ENCODE measurements at regions not wholly inside any gene's neighbourhood (a gene's known extent, or its start where the extent isn't known, plus 50 kb on each side); places are given as distances from the start of the nearest gene placed in this dataset.
"Not testable (repeated sequence)": the region's sequence is repeated elsewhere in the genome, so short reads cannot be mapped to it uniquely, and the experiment has no call there.

- H3K4me3 ChIP-seq (ENCODE audit: insufficient read length, low read depth); H3K4me1 ChIP-seq (ENCODE audit: insufficient read depth, insufficient read length); H3K36me3 ChIP-seq (ENCODE audit: insufficient read depth, insufficient read length, low read length); H3K9ac ChIP-seq (ENCODE audit: insufficient read length, low read depth); DNase-seq (ENCODE audit: low read depth, low spot score); H3K9me3 ChIP-seq (ENCODE audit: insufficient read depth, low read length); H3K27me3 ChIP-seq (ENCODE audit: insufficient read depth, insufficient read length): not testable (repeated sequence)
These were observed 516.3 kb downstream of the TP53TG3F start for GRCh38 chr16:33975744-33976143.

- not testable (repeated sequence) for H3K27me3 ChIP-seq (ENCODE audit: insufficient read depth, insufficient read length); H3K4me3 ChIP-seq (ENCODE audit: insufficient read length, low read depth); H3K4me1 ChIP-seq (ENCODE audit: insufficient read depth, insufficient read length); H3K9me3 ChIP-seq (ENCODE audit: insufficient read depth, low read length); H3K36me3 ChIP-seq (ENCODE audit: insufficient read depth, insufficient read length, low read length); DNase-seq (ENCODE audit: low read depth, low spot score); H3K9ac ChIP-seq (ENCODE audit: insufficient read length, low read depth)
These were observed 517.1 kb downstream of the TP53TG3F start for GRCh38 chr16:33976521-33976920.

GRCh38 chr16:33978784-33979183 lies 519.4 kb downstream of the TP53TG3F start:
- not testable (repeated sequence) for DNase-seq (ENCODE audit: low read depth, low spot score); H3K9ac ChIP-seq (ENCODE audit: insufficient read length, low read depth); H3K9me3 ChIP-seq (ENCODE audit: insufficient read depth, low read length); H3K36me3 ChIP-seq (ENCODE audit: insufficient read depth, insufficient read length, low read length); H3K27me3 ChIP-seq (ENCODE audit: insufficient read depth, insufficient read length); H3K4me1 ChIP-seq (ENCODE audit: insufficient read depth, insufficient read length); H3K4me3 ChIP-seq (ENCODE audit: insufficient read length, low read depth)

GRCh38 chr16:33979613-33980012 lies 520.2 kb downstream of the TP53TG3F start:
- H3K9me3 ChIP-seq (ENCODE audit: insufficient read depth, low read length); H3K4me1 ChIP-seq (ENCODE audit: insufficient read depth, insufficient read length); H3K27me3 ChIP-seq (ENCODE audit: insufficient read depth, insufficient read length); H3K36me3 ChIP-seq (ENCODE audit: insufficient read depth, insufficient read length, low read length); DNase-seq (ENCODE audit: low read depth, low spot score); H3K4me3 ChIP-seq (ENCODE audit: insufficient read length, low read depth); H3K9ac ChIP-seq (ENCODE audit: insufficient read length, low read depth): not testable (repeated sequence)

- not testable (repeated sequence) for H3K9me3 ChIP-seq (ENCODE audit: insufficient read depth, low read length); H3K27me3 ChIP-seq (ENCODE audit: insufficient read depth, insufficient read length); H3K9ac ChIP-seq (ENCODE audit: insufficient read length, low read depth); H3K36me3 ChIP-seq (ENCODE audit: insufficient read depth, insufficient read length, low read length); H3K4me1 ChIP-seq (ENCODE audit: insufficient read depth, insufficient read length); DNase-seq (ENCODE audit: low read depth, low spot score); H3K4me3 ChIP-seq (ENCODE audit: insufficient read length, low read depth)
These were observed 521.3 kb downstream of the TP53TG3F start for GRCh38 chr16:33980736-33981135.

GRCh38 chr16:33984428-33984827 lies 525.0 kb downstream of the TP53TG3F start:
- H3K27me3 ChIP-seq (ENCODE audit: insufficient read depth, insufficient read length); H3K9ac ChIP-seq (ENCODE audit: insufficient read length, low read depth); DNase-seq (ENCODE audit: low read depth, low spot score); H3K36me3 ChIP-seq (ENCODE audit: insufficient read depth, insufficient read length, low read length); H3K4me3 ChIP-seq (ENCODE audit: insufficient read length, low read depth); H3K4me1 ChIP-seq (ENCODE audit: insufficient read depth, insufficient read length); H3K9me3 ChIP-seq (ENCODE audit: insufficient read depth, low read length): not testable (repeated sequence)

GRCh38 chr16:33986521-33986920 lies 527.1 kb downstream of the TP53TG3F start:
- H3K9ac ChIP-seq (ENCODE audit: insufficient read length, low read depth); DNase-seq (ENCODE audit: low read depth, low spot score); H3K36me3 ChIP-seq (ENCODE audit: insufficient read depth, insufficient read length, low read length); H3K4me1 ChIP-seq (ENCODE audit: insufficient read depth, insufficient read length); H3K27me3 ChIP-seq (ENCODE audit: insufficient read depth, insufficient read length); H3K9me3 ChIP-seq (ENCODE audit: insufficient read depth, low read length); H3K4me3 ChIP-seq (ENCODE audit: insufficient read length, low read depth): not testable (repeated sequence)

GRCh38 chr16:33987348-33987963 lies 528.0 kb downstream of the TP53TG3F start:
- not testable (repeated sequence) for DNase-seq (ENCODE audit: low read depth, low spot score); H3K4me1 ChIP-seq (ENCODE audit: insufficient read depth, insufficient read length); H3K9me3 ChIP-seq (ENCODE audit: insufficient read depth, low read length); H3K36me3 ChIP-seq (ENCODE audit: insufficient read depth, insufficient read length, low read length); H3K9ac ChIP-seq (ENCODE audit: insufficient read length, low read depth); H3K27me3 ChIP-seq (ENCODE audit: insufficient read depth, insufficient read length); H3K4me3 ChIP-seq (ENCODE audit: insufficient read length, low read depth)

GRCh38 chr16:33988012-33988411 lies 528.6 kb downstream of the TP53TG3F start:
- DNase-seq (ENCODE audit: low read depth, low spot score); H3K9me3 ChIP-seq (ENCODE audit: insufficient read depth, low read length); H3K36me3 ChIP-seq (ENCODE audit: insufficient read depth, insufficient read length, low read length); H3K27me3 ChIP-seq (ENCODE audit: insufficient read depth, insufficient read length); H3K4me3 ChIP-seq (ENCODE audit: insufficient read length, low read depth); H3K9ac ChIP-seq (ENCODE audit: insufficient read length, low read depth); H3K4me1 ChIP-seq (ENCODE audit: insufficient read depth, insufficient read length): not testable (repeated sequence)

GRCh38 chr16:33990488-33990887 lies 531.1 kb downstream of the TP53TG3F start:
- not testable (repeated sequence) for H3K9me3 ChIP-seq (ENCODE audit: insufficient read depth, low read length); H3K36me3 ChIP-seq (ENCODE audit: insufficient read depth, insufficient read length, low read length); H3K27me3 ChIP-seq (ENCODE audit: insufficient read depth, insufficient read length); H3K9ac ChIP-seq (ENCODE audit: insufficient read length, low read depth); H3K4me3 ChIP-seq (ENCODE audit: insufficient read length, low read depth); H3K4me1 ChIP-seq (ENCODE audit: insufficient read depth, insufficient read length); DNase-seq (ENCODE audit: low read depth, low spot score)

- not testable (repeated sequence) for H3K36me3 ChIP-seq (ENCODE audit: insufficient read depth, insufficient read length, low read length); H3K9ac ChIP-seq (ENCODE audit: insufficient read length, low read depth); H3K9me3 ChIP-seq (ENCODE audit: insufficient read depth, low read length); H3K4me3 ChIP-seq (ENCODE audit: insufficient read length, low read depth); DNase-seq (ENCODE audit: low read depth, low spot score); H3K4me1 ChIP-seq (ENCODE audit: insufficient read depth, insufficient read length); H3K27me3 ChIP-seq (ENCODE audit: insufficient read depth, insufficient read length)
These were observed 533.2 kb downstream of the TP53TG3F start for GRCh38 chr16:33992513-33993177.

GRCh38 chr16:33994207-33994606 lies 534.8 kb downstream of the TP53TG3F start:
- H3K9me3 ChIP-seq (ENCODE audit: insufficient read depth, low read length); DNase-seq (ENCODE audit: low read depth, low spot score); H3K4me3 ChIP-seq (ENCODE audit: insufficient read length, low read depth); H3K36me3 ChIP-seq (ENCODE audit: insufficient read depth, insufficient read length, low read length); H3K9ac ChIP-seq (ENCODE audit: insufficient read length, low read depth); H3K4me1 ChIP-seq (ENCODE audit: insufficient read depth, insufficient read length); H3K27me3 ChIP-seq (ENCODE audit: insufficient read depth, insufficient read length): not testable (repeated sequence)

Measured in NT2/D1 (cell line).